Tibial nerve (tissue), 4 donors: ENCODE measurements at regions not wholly inside any gene's neighbourhood (a gene's known extent, or its start where the extent isn't known, plus 50 kb on each side); places are given as distances from the start of the nearest gene placed in this dataset.
"Not testable (repeated sequence)": the region's sequence is repeated elsewhere in the genome, so short reads cannot be mapped to it uniquely, and the experiment has no call there.

Experiments
- DNase-seq, 2 donors: peaks; one replicate each; pipeline ENCODE4 v3.0.0-alpha.2; 2019; ENCODE audit warnings: low spot score in 2 of 2
- H3K27ac ChIP-seq, 4 donors: fragments of 200-600 bp; sonication (generic) in 3 of 4; one replicate each; pipeline ENCODE4 v1.5.1; 2017 to 2019; ENCODE audit warnings: mild to moderate bottlenecking in 1 of 4
- H3K27me3 ChIP-seq, 2 donors: fragments of 200-600 bp; sonication (generic) in 1 of 2; one replicate each; pipeline versions ENCODE4 v1.5.1 to v1.6.0; 2017 to 2019
- H3K36me3 ChIP-seq, 3 donors: fragments of 200-600 bp; sonication (generic); one replicate each; pipeline ENCODE4 v1.5.1; 2018 to 2019
- H3K4me1 ChIP-seq, 4 donors: fragments of 200-600 bp; sonication (generic) in 3 of 4; one replicate each; pipeline ENCODE4 v1.5.1; 2017 to 2019
- H3K4me3 ChIP-seq, 4 donors: fragments of 200-600 bp; sonication (generic) in 3 of 4; one replicate each; pipeline ENCODE4 v1.5.1; 2017 to 2019; ENCODE audit warnings: mild to moderate bottlenecking in 1 of 4, moderate library complexity in 1 of 4
- H3K9me3 ChIP-seq, 4 donors: fragments of 200-600 bp; sonication (generic) in 3 of 4; one replicate each; pipeline ENCODE4 v1.5.1; 2017 to 2019
- EP300 ChIP-seq, 2 donors: sonication (generic); formaldehyde crosslinking; IDR thresholded peaks; one replicate each; pipeline ENCODE4 v1.6.1; 2017; ENCODE audit warnings: antibody characterized with exemption in 2 of 2, mild to moderate bottlenecking in 1 of 2
- POLR2A ChIP-seq, 2 donors: fragments of 450-650 bp; IDR thresholded peaks; one replicate each; pipeline ENCODE4 v1.6.1; 2017; ENCODE audit warnings: antibody characterized with exemption in 2 of 2, mild to moderate bottlenecking in 2 of 2, moderate library complexity in 2 of 2
- WGBS, 2 donors: methylation state at CpG; one replicate each; pipeline ENCODE4 v1.1.5; 2018; 5-methylcytosine and 5-hydroxymethylcytosine counted together
- TF ChIP-seq, protein P1 (sequence below), 5 experiments: fragments of 200-600 bp in 3 of 5; fragments of 450-650 bp in 2 of 5; sonication (generic) in 3 of 5; IDR thresholded peaks; one replicate each; pipeline ENCODE4 v1.5.1; 2016 to 2019; ENCODE audit warnings: antibody characterized with exemption in 5 of 5, mild to moderate bottlenecking in 3 of 5, moderate library complexity in 2 of 5

DNA sequence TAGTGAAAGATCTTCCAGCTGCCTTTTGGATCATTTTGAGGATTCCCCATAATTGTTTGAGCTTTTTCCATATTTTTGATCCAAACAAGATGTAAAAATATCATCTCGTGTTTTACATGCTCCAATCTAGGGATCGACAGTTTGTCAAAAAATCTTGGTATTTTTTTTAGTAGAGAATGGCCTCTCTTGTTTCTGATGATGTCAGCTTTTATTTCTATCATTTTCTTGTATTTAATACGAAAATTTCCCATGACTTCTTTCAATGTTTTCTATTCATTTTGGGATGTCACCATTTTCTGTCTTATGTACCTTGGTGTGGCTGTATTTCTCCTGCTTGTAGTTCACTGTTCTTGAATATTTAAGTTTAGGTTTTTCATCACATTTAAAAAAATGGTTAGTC lies 812.0 kb upstream of the NCAM2 start:
- no peak for DNase-seq
- Histone ChIP-seq H3K27ac (no peak overlapping the region), H3K9me3 (peaks cover 0 to 6% (median 0%) of the 10 kb centered on the region in 4 donors), H3K4me1 (no peaks in the 10 kb centered on the region), H3K36me3 (no peaks in the 10 kb centered on the region), H3K4me3 (no peak overlapping the region), H3K27me3 (no peaks in the 10 kb centered on the region)
- 28 to 29% methylated on average over 3 of the region's 3 CpGs for WGBS, 2 donors
- TF ChIP-seq, protein P1, sequence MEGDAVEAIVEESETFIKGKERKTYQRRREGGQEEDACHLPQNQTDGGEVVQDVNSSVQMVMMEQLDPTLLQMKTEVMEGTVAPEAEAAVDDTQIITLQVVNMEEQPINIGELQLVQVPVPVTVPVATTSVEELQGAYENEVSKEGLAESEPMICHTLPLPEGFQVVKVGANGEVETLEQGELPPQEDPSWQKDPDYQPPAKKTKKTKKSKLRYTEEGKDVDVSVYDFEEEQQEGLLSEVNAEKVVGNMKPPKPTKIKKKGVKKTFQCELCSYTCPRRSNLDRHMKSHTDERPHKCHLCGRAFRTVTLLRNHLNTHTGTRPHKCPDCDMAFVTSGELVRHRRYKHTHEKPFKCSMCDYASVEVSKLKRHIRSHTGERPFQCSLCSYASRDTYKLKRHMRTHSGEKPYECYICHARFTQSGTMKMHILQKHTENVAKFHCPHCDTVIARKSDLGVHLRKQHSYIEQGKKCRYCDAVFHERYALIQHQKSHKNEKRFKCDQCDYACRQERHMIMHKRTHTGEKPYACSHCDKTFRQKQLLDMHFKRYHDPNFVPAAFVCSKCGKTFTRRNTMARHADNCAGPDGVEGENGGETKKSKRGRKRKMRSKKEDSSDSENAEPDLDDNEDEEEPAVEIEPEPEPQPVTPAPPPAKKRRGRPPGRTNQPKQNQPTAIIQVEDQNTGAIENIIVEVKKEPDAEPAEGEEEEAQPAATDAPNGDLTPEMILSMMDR (IDR thresholded peaks at IDR 0.05) = no peak
- no peak for TF ChIP-seq POLR2A (IDR thresholded peaks at IDR 0.05)

- Histone ChIP-seq H3K4me1 (no peaks in the 10 kb centered on the region), H3K27ac (no peak overlapping the region), H3K9me3 (peaks cover 0 to 6% (median 0%) of the 10 kb centered on the region in 4 donors), H3K27me3 (no peaks in the 10 kb centered on the region), H3K36me3 (no peaks in the 10 kb centered on the region), H3K4me3 (no peak overlapping the region)
- DNase-seq = no peak
- 72 to 85% methylated on average over 2 of the region's 2 CpGs for WGBS, 2 donors
- no peak for TF ChIP-seq EP300 (IDR thresholded peaks at IDR 0.05)
- TF ChIP-seq, protein P1 (IDR thresholded peaks at IDR 0.05) = no peak
- no peak for TF ChIP-seq POLR2A (IDR thresholded peaks at IDR 0.05)
Observed at GRCh38 chr21:20187028-20187427, 811.2 kb upstream of the NCAM2 start.

GRCh38 chr21:20201323-20201722 lies 796.9 kb upstream of the NCAM2 start:
- not testable (repeated sequence) for H3K36me3 ChIP-seq, H3K27me3 ChIP-seq, H3K9me3 ChIP-seq, H3K27ac ChIP-seq, H3K4me3 ChIP-seq, DNase-seq, H3K4me1 ChIP-seq
- WGBS, 2 donors = 94 to 97% methylated on average over 3 of the region's 4 CpGs

GRCh38 chr21:20207335-20207734 lies 790.9 kb upstream of the NCAM2 start:
- Histone ChIP-seq H3K9me3 (no peaks in the 10 kb centered on the region), H3K27me3 (no peaks in the 10 kb centered on the region), H3K4me1 (no peaks in the 10 kb centered on the region), H3K27ac (no peak overlapping the region), H3K4me3 (no peak overlapping the region), H3K36me3 (no peaks in the 10 kb centered on the region)
- TF ChIP-seq POLR2A (IDR thresholded peaks at IDR 0.05) (no peak), EP300 (IDR thresholded peaks at IDR 0.05) (no peak)
- TF ChIP-seq, protein P1 (IDR thresholded peaks at IDR 0.05) = no peak
- no peak for DNase-seq
- WGBS, 2 donors = 48 to 54% methylated on average over 3 of the region's 3 CpGs

DNA sequence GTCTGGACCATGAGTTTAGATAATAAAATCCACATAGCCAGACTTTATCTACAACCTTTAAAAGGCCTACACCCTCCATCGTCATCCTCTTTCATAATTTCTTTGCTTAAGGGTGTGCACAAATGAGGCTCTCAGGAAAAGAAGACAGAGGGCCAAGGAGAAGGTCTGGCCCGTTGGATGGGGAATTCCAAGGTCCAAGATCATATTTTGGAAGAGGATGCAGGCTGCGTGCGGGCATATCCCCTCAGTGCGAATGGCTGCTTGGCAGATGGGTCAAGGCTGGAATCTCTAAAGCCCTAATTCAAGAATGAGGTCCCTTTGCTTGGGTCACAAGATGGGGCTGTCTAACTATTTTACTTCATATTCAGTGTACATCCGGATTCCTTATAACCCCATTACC lies 782.2 kb upstream of the NCAM2 start:
- peaks cover 0 to 4% (median 0%) of the 10 kb centered on the region in 4 donors for H3K9me3 ChIP-seq
- H3K27me3 ChIP-seq = no peaks in the 10 kb centered on the region
- H3K4me1 ChIP-seq = no peaks in the 10 kb centered on the region
- no peak overlapping the region for H3K27ac ChIP-seq
- no peaks in the 10 kb centered on the region for H3K36me3 ChIP-seq
- TF ChIP-seq POLR2A (IDR thresholded peaks at IDR 0.05) (no peak), EP300 (IDR thresholded peaks at IDR 0.05) (no peak)
- TF ChIP-seq, protein P1 (IDR thresholded peaks at IDR 0.05) = no peak
- 83 to 91% methylated on average over 6 of the region's 6 CpGs for WGBS, 2 donors
- no peak overlapping the region for H3K4me3 ChIP-seq
- no peak for DNase-seq

GRCh38 chr21:20220586-20220985 lies 777.6 kb upstream of the NCAM2 start:
- no peak for DNase-seq
- TF ChIP-seq, protein P1 (IDR thresholded peaks at IDR 0.05) = no peak
- no peak for TF ChIP-seq POLR2A (IDR thresholded peaks at IDR 0.05)
- TF ChIP-seq EP300 (IDR thresholded peaks at IDR 0.05) = no peak
- Histone ChIP-seq H3K36me3 (no peaks in the 10 kb centered on the region), H3K4me1 (no peaks in the 10 kb centered on the region), H3K4me3 (no peak overlapping the region), H3K27ac (no peak overlapping the region), H3K27me3 (no peaks in the 10 kb centered on the region), H3K9me3 (no peaks in the 10 kb centered on the region)

- H3K27ac ChIP-seq, H3K36me3 ChIP-seq, DNase-seq, H3K9me3 ChIP-seq, H3K27me3 ChIP-seq, H3K4me3 ChIP-seq, H3K4me1 ChIP-seq: not testable (repeated sequence)
- 94% methylated on average over 12 of the region's 12 CpGs for WGBS, 2 donors
Observed at GRCh38 chr21:20221981-20222380, 776.2 kb upstream of the NCAM2 start.

- not testable (repeated sequence) for H3K27me3 ChIP-seq, H3K4me1 ChIP-seq, H3K27ac ChIP-seq, H3K36me3 ChIP-seq, H3K4me3 ChIP-seq, DNase-seq
- WGBS, 2 donors = 35 to 36% methylated on average over 1 of the region's 1 CpG
- peaks cover 0 to 30% (median 8%) of the 10 kb centered on the region in 4 donors for H3K9me3 ChIP-seq
Observed at GRCh38 chr21:20236649-20237048, 761.6 kb upstream of the NCAM2 start.
